B cell (primary cell): ENCODE measurements at regions not wholly inside any gene's neighbourhood (a gene's known extent, or its start where the extent isn't known, plus 50 kb on each side); places are given as distances from the start of the nearest gene placed in this dataset.

Source experiments
- ATAC-seq: fragments of 200-7000 bp; cut with Tn5 transposase; one replicate; pipeline ENCODE4 v1.10.0; 2021; ENCODE audit warnings: low read depth, mild to moderate bottlenecking, moderate number of reproducible peaks, moderate library complexity
- CTCF ChIA-PET: fragments of 350-600 bp; sonication (Branson Sonifier 250); formaldehyde crosslinking; loops from one replicate; lab custom pipeline; 2021; ENCODE audit warnings: antibody characterized with exemption, inconsistent platforms; lab: Charles Lee
- POLR2A ChIA-PET: fragments of 350-600 bp; sonication (Branson Sonifier 250); formaldehyde crosslinking; loops from one replicate; lab custom pipeline; 2021; ENCODE audit warnings: antibody characterized with exemption; lab: Charles Lee
- DNase-seq: peaks from one replicate; pipeline ENCODE4 v3.0.0; 2013
- H2AFZ ChIP-seq: 2 replicates; pipeline ENCODE4 v1.6.1; 2012; ENCODE audit warnings: mild to moderate bottlenecking, low read depth, low read length; ENCODE audit not compliant: insufficient read depth, poor library complexity, severe bottlenecking
- H3K27ac ChIP-seq, 2 donors: 1 replicate in 1 of 2; 2 replicates in 1 of 2; pipeline ENCODE4 v1.5.1; 2012 to 2013; ENCODE audit warnings: low read length in 2 of 2, mild to moderate bottlenecking in 2 of 2, moderate library complexity in 1 of 2
- H3K27me3 ChIP-seq, 4 experiments: fragments of 200-600 bp in 1 of 4; sonication (generic) in 1 of 4; replicated peaks in 1 of 4; 1 replicate in 2 of 4; 2 replicates in 2 of 4; pipeline versions ENCODE4 v1.6.1 to v1.7.0; 2013 to 2016; ENCODE audit warnings: low read length in 3 of 4, mild to moderate bottlenecking in 2 of 4, mixed read lengths in 1 of 4, moderate library complexity in 1 of 4; ENCODE audit not compliant: insufficient read depth in 4 of 4, control insufficient read depth in 3 of 4; ENCODE audit errors: control extremely low read depth in 1 of 4
- H3K36me3 ChIP-seq, 2 experiments: replicated peaks in 1 of 2; 1 replicate in 1 of 2; 2 replicates in 1 of 2; pipeline versions ENCODE4 v1.6.1 to v1.7.1; 2013; ENCODE audit warnings: low read length in 1 of 2; ENCODE audit not compliant: insufficient read depth in 2 of 2, control insufficient read depth in 1 of 2; ENCODE audit errors: control extremely low read depth in 1 of 2, extremely low read depth in 1 of 2
- H3K4me1 ChIP-seq, 2 donors: fragments of 200-600 bp in 1 of 2; sonication (generic) in 1 of 2; 1 replicate in 1 of 2; 2 replicates in 1 of 2; pipeline versions ENCODE4 v1.5.1 to v1.6.1; 2013 to 2017; ENCODE audit warnings: low read length in 2 of 2; ENCODE audit not compliant: control insufficient read depth in 2 of 2, insufficient read depth in 2 of 2
- H3K4me2 ChIP-seq: replicated peaks from 2 replicates; pipeline ENCODE3; 2012; ENCODE audit warnings: mild to moderate bottlenecking, low read depth, low read length; ENCODE audit not compliant: poor library complexity, severe bottlenecking
- H3K4me3 ChIP-seq, 5 experiments: fragments of 200-600 bp in 1 of 5; sonication (generic) in 1 of 5; 1 replicate in 3 of 5; 2 replicates in 2 of 5; pipeline versions ENCODE4 v1.5.1 to v1.7.0; 2011 to 2016; ENCODE audit warnings: low read length in 4 of 5, mild to moderate bottlenecking in 4 of 5, low read depth in 2 of 5, control low read depth in 1 of 5, moderate library complexity in 1 of 5; ENCODE audit not compliant: insufficient read depth in 1 of 5; ENCODE audit errors: control extremely low read depth in 1 of 5, extremely low read depth in 1 of 5
- H3K79me2 ChIP-seq: fragments of 200-600 bp; sonication (generic); one replicate; pipeline ENCODE4 v1.6.0; 2016; ENCODE audit warnings: low read length; ENCODE audit not compliant: control insufficient read depth, insufficient read depth
- H3K9ac ChIP-seq: fragments of 200-600 bp; sonication (generic); 2 replicates; pipeline ENCODE4 v1.6.1; 2017; ENCODE audit warnings: mild to moderate bottlenecking, low read length, moderate library complexity
- H3K9me3 ChIP-seq, 3 donors: one replicate each; pipeline versions ENCODE4 v1.6.1 to v1.7.1; 2013; ENCODE audit warnings: low read length in 2 of 3; ENCODE audit not compliant: control insufficient read depth in 2 of 3, insufficient read depth in 1 of 3; ENCODE audit errors: control extremely low read depth in 1 of 3
- H4K20me1 ChIP-seq: 2 replicates; pipeline ENCODE4 v1.6.0; 2012; ENCODE audit warnings: mild to moderate bottlenecking, low read length; ENCODE audit not compliant: insufficient read depth, control insufficient read depth, poor library complexity, severe bottlenecking
- H3K27ac Mint-ChIP-seq: one replicate; pipeline ENCODE4 v1.8.0; 2021; ENCODE audit warnings: mixed read lengths
- H3K27me3 Mint-ChIP-seq: one replicate; pipeline ENCODE4 v1.8.0; 2021; ENCODE audit warnings: mixed read lengths
- H3K4me1 Mint-ChIP-seq: one replicate; pipeline ENCODE4 v1.8.0; 2021; ENCODE audit warnings: mixed read lengths
- H3K4me3 Mint-ChIP-seq: one replicate; pipeline ENCODE4 v1.8.0; 2021; ENCODE audit warnings: mixed read lengths
- H3K9me3 Mint-ChIP-seq: one replicate; pipeline ENCODE4 v1.8.0; 2022; ENCODE audit warnings: mixed read lengths; ENCODE audit not compliant: insufficient read depth
- EZH2 ChIP-seq: IDR thresholded peaks from 2 replicates; pipeline ENCODE4 v1.6.1; 2012; ENCODE audit warnings: borderline replicate concordance, low read depth, mild to moderate bottlenecking, moderate library complexity, low read length; ENCODE audit not compliant: insufficient read depth, poor library complexity, severe bottlenecking
- WGBS: methylation state at CpG from one replicate; pipeline ENCODE4 v1.1.5; 2013; ENCODE audit warnings: missing lambda C conversion rate; ENCODE audit not compliant: insufficient coverage; 5-methylcytosine and 5-hydroxymethylcytosine counted together
- intact Hi-C: fragments of 100-400 bp; cut with micrococcal nuclease; formaldehyde crosslinking; loops from one replicate; pipeline ENCODE4 v1.10.0; 2022
- TF ChIP-seq, protein P1 (sequence below): fragments of 200-600 bp; IDR thresholded peaks from one replicate; pipeline ENCODE4 v1.8.0; 2022; ENCODE audit warnings: antibody characterized with exemption, mild to moderate bottlenecking

DNA sequence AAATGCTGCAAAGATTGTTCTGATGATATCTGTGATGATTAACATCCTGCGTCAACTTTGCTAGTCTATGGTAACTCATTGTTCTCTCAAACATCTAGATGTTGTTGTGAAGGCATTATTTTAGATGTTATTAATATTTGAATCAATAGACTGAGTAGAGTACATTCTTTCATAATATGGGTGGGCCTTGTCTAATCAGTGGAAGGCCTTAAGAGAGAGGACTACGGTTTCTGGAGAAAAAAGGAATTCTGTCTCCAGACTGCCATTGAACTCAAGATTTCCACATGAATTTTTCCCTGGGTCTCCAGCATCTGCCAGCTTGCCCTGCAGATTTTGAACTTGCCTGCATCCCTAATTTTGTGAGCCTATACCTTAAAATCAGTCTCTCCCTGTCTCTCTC is 2381.1 kb upstream of the AGA start:
- 91% methylated on average over 1 of the region's 2 CpGs for WGBS
- no peaks in the 10 kb centered on the region for H4K20me1 ChIP-seq
- H3K4me3 ChIP-seq, result no peak overlapping the region
- no peak overlapping the region for H3K4me2 ChIP-seq
- no peak overlapping the region for H3K4me3 Mint-ChIP-seq
- no peaks in the 10 kb centered on the region for H3K9me3 ChIP-seq
- no peak for ATAC-seq
- POLR2A ChIA-PET, result no interaction called here
- H2AFZ ChIP-seq, result no peak overlapping the region
- CTCF ChIA-PET, result no interaction called here
- intact Hi-C loops, result no loop called here
- no peaks in the 10 kb centered on the region for H3K4me1 Mint-ChIP-seq
- DNase-seq, result no peak
- no peak overlapping the region for H3K9ac ChIP-seq
- no peak overlapping the region for H3K27ac Mint-ChIP-seq
- no peaks in the 10 kb centered on the region for H3K36me3 ChIP-seq
- no peak overlapping the region for H3K27ac ChIP-seq
- H3K9me3 Mint-ChIP-seq, result peaks cover 2% of the 10 kb centered on the region
- H3K27me3 Mint-ChIP-seq, result no peaks in the 10 kb centered on the region
- no peaks in the 10 kb centered on the region for H3K79me2 ChIP-seq
- H3K27me3 ChIP-seq, result no peaks in the 10 kb centered on the region
- no peaks in the 10 kb centered on the region for H3K4me1 ChIP-seq
- TF ChIP-seq, protein P1, sequence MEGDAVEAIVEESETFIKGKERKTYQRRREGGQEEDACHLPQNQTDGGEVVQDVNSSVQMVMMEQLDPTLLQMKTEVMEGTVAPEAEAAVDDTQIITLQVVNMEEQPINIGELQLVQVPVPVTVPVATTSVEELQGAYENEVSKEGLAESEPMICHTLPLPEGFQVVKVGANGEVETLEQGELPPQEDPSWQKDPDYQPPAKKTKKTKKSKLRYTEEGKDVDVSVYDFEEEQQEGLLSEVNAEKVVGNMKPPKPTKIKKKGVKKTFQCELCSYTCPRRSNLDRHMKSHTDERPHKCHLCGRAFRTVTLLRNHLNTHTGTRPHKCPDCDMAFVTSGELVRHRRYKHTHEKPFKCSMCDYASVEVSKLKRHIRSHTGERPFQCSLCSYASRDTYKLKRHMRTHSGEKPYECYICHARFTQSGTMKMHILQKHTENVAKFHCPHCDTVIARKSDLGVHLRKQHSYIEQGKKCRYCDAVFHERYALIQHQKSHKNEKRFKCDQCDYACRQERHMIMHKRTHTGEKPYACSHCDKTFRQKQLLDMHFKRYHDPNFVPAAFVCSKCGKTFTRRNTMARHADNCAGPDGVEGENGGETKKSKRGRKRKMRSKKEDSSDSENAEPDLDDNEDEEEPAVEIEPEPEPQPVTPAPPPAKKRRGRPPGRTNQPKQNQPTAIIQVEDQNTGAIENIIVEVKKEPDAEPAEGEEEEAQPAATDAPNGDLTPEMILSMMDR, result no peak
- no peak for TF ChIP-seq EZH2

DNA sequence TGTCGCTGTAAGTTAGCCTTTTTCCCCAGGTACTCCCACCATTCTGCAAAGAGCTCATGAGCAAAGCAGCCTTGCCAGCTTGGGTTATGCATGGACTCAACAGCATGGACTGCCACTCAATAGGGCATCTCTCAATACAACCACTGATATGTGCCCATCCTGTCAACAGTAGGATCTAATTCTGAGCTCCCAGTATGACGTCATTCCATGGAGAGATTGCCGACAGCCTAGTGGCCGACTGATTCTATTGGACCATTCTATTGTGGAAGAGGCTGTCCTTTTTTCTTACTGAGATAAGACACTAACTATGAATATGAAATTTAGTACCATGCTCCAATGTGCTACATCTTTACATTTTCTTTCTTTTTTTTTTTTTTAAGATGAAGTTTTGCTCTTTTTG is 2389.0 kb upstream of the AGA start:
- DNase-seq (no peak), ATAC-seq (no peak)
- no peak overlapping the region for H3K27ac ChIP-seq
- H3K4me1 ChIP-seq, result no peaks in the 10 kb centered on the region
- H3K9me3 ChIP-seq, result no peaks in the 10 kb centered on the region
- ChIA-PET CTCF (no interaction called here), POLR2A (no interaction called here)
- no peak overlapping the region for H3K4me3 ChIP-seq
- Mint-ChIP-seq H3K4me3 (no peak overlapping the region), H3K27ac (no peak overlapping the region), H3K27me3 (no peaks in the 10 kb centered on the region), H3K4me1 (no peaks in the 10 kb centered on the region), H3K9me3 (peaks cover 5% of the 10 kb centered on the region)
- H3K9ac ChIP-seq, result no peak overlapping the region
- no peaks in the 10 kb centered on the region for H3K27me3 ChIP-seq
- no peaks in the 10 kb centered on the region for H3K79me2 ChIP-seq
- intact Hi-C loops, result no loop called here
- H4K20me1 ChIP-seq, result no peaks in the 10 kb centered on the region
- H3K36me3 ChIP-seq, result no peaks in the 10 kb centered on the region
- no peak overlapping the region for H3K4me2 ChIP-seq
- TF ChIP-seq, protein P1, result no peak
- no peak for TF ChIP-seq EZH2
- H2AFZ ChIP-seq, result no peak overlapping the region
- WGBS, result 100% methylated on average over 1 of the region's 4 CpGs
